GM21390 (cell line): ENCODE measurements at regions not wholly inside any gene's neighbourhood (a gene's known extent, or its start where the extent isn't known, plus 50 kb on each side); places are given as distances from the start of the nearest gene placed in this dataset.

Source experiments
- ATAC-seq: cut with Tn5 transposase; IDR thresholded peaks from one replicate; pipeline ENCODE4 v1.9.1; 2021; ENCODE audit not compliant: unreplicated experiment

DNA sequence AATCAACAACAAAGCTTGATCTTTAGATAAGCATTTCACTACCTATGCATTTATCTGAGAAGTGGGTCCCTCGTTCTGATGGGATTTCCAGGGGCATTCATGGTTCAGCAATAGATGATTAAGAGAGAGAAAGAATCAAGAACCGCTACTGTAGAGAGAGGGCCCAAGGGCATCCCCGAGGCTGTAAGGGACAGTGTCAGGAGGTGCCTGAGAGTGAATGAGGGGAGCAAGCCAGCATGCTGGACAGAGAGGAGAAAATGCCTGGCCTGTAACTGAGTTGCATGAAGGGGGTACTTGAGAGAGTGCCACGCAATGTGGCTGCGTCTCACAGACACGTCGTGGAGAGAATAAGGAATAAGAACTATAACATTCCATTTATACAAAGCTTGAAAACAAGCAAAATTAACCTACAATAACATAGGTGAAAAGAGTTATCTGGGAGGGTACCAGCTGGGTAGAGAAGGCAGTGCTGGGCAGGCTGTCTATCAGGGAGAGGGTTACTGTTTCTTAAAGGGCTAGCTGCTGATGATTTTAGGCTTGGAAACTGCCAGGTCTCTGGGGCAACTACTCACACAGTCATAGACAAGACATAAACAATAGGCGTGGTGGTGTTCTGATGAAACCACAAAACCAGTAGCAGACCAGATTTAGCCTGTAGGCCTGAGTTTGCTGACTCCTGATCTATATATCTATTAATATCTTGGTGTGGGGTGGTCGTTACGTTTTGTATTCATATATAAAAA lies 374.6 kb upstream of the CFAP20DC start:
- peak; percentile 51 for ATAC-seq

GRCh38 chr3:59423707-59424106 lies 373.9 kb upstream of the CFAP20DC start:
- no peak for ATAC-seq

- no peak for ATAC-seq
Observed at GRCh38 chr3:59422312-59422711, 372.5 kb upstream of the CFAP20DC start.

- ATAC-seq = no peak
Observed at GRCh38 chr3:59418836-59419235, 369.0 kb upstream of the CFAP20DC start.

- ATAC-seq = no peak
Observed at GRCh38 chr3:59412516-59412915, 362.7 kb upstream of the CFAP20DC start.

- ATAC-seq = no peak
Observed at GRCh38 chr3:59411694-59412093, 361.9 kb upstream of the CFAP20DC start.

GRCh38 chr3:59411186-59411585 lies 361.4 kb upstream of the CFAP20DC start:
- ATAC-seq = no peak

DNA sequence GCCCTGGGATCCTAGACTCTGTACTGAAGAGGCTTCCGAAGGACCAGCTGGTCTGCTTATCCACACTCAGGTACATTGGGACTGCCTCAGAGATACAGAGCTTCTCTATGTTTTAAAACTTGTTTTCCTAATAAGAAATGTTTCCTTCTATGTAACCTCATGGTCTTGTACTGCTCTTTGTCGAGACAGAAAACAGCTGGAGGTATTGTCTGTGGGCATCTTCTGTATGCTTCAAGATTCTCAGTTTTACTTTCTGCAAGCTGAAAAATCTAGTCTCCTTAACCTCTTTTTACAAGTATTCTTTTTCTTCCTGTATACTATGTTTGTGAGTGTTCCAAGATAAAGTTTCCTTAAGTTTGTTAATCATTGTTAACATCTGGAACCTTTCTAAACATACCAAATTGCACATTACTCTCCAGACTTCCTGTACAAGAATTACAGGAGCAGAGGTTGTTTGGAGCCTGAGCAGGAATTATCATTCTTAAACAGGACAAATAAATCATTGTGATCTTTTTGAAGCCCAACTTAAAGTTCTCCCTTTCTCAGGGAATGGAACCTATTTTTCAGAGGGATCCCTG lies 358.3 kb upstream of the CFAP20DC start:
- peak; percentile 72 for ATAC-seq

GRCh38 chr3:59407425-59407824 lies 357.6 kb upstream of the CFAP20DC start:
- no peak for ATAC-seq

GRCh38 chr3:59406943-59407342 lies 357.1 kb upstream of the CFAP20DC start:
- peak; percentile 90 for ATAC-seq

DNA sequence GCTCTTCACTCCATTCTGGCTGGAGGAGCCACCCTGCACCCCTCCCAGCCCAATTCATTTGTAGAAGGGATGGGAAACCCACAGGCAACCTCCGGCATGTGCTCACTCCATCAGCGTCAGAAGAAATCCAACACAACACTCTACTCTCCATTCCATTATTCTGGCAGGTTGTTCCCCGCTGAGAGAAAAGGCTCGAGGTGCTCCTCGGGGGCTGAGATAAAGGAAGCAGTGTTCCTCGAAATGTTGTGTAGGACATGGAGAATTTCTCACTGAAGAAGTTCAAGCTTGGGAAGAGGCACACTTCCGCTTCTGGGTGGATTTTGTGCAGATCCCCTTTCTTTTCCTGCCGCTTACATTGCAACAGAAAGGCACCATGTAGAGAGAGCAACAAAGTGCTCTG lies 355.0 kb upstream of the CFAP20DC start:
- ATAC-seq = no peak

DNA sequence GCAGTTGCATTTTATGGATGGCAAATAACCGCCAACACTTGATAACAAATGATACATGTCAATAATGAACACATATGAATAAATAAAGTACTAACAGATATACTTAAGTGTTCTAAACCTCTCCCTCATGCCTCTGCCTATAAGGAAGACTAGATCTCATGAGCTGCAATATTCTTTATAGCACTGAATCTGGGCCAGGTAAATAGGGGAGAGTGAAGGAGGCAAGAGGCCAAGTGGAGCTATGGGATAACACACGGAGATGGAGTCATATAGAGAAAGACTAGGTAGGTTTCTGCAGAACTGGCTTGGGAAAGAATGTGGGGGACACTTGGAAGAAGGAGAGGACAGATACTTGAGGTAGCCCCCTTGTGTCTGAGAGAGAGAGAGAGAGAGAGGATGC lies 354.2 kb upstream of the CFAP20DC start:
- ATAC-seq = no peak

DNA sequence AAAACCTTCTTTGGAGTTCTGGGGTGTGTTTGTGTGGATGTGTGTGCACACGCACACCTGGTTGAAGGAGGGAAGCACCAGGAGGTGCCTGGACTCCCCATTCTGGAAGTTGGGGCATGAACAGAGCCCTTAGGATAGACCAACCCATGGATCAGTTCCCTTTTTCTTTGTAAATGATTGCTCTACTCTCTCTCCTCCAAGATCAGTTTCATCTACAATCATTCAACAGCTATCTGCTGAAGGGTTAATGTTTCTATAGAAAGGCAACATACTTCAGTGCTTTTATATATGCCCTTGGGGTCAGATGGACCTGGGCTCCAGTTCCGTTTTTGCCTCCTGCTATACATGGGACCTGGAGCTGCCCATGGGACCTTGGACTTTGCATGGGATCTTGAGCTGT lies 352.1 kb upstream of the CFAP20DC start:
- ATAC-seq = no peak

DNA sequence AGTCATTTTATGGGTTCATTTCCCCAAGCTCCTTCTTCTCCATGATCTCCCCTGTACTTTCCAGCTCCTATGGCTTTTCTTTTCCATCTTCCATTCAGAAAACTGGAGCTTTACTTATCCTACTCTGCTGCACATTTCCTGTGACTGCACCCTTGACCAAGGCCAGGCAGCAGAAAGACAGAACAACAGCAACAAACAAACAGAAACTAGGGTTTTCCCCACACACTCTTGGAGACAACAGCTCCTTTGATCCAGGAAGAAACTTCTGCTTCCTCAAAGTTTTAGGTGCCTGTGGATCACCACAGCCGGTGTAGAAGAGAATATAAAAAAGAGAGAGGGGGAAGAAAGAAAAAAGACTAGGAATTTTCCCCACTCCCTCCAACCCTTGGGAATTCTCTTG lies 342.3 kb upstream of the CFAP20DC start:
- ATAC-seq = no peak

DNA sequence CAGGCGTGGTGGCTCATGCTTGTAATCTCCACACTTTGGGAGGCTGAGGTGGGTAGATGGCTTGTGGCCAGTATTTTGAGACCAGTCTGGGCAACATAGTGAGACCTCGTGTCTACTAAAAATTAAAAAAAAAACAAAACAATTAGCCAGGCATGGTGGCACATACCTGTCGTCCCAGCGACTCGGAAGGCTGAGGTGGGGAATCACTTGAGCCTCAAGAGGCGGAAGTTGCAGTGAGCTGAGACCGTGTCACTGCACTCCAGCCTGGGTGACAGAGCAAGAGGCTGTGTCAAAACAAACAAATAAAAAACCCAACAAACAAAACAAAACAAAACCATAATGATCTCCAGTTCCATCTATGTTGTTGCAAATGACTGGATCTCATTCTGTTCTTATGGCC lies 341.3 kb upstream of the CFAP20DC start:
- ATAC-seq = no peak

DNA sequence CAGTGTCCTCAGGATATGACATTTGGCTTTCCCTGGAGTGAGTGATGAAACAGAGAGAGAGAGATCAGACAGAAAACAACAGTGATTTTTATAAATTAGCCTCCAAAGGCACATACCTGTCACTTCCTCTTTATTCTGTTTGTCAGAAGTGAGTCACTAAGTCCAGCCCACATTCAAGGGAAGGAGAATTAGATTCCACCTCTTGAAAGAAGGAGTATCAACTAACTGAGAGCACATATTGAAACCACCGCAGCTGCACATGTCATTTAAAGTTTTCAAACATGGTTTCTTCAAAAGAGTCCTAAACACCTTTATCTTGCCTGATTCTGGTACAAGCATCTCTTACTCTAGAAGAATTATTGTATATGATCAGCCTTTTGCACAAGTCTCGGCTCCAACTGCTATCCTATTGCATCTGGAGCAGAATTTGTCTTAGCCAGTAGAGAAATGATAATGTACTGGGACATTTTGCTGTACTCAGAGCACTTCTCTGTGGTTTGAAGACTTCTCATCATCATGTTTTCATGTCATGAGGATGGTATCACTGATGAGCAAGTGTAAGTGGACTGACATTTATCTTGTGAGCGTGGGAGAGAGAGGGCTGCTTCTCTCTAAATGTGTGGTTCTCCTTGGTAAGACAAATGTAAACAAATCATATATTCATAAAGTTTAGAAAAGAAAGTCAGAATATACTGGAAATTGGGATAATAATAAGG lies 338.9 kb upstream of the CFAP20DC start:
- ATAC-seq = peak; percentile 51

DNA sequence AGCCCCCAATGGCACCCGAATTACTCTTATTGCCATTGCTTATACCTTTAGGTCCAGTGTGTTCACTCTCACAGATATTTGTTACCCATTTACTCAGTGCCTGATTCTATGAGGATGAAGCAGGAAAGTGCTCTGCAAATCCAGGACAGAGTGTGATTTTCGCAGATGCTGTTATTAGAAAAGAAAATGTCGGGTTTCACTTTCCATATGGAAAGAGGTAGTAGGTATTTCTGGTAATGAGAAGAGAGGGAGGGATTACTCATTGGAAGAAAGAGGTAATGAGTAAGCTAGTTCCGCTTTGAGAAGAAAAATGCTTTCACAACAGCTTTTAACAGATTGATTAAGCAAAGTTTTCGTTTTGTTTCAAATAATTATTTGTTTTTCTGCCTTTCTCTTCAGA lies 336.3 kb upstream of the CFAP20DC start:
- peak; percentile 79 for ATAC-seq

DNA sequence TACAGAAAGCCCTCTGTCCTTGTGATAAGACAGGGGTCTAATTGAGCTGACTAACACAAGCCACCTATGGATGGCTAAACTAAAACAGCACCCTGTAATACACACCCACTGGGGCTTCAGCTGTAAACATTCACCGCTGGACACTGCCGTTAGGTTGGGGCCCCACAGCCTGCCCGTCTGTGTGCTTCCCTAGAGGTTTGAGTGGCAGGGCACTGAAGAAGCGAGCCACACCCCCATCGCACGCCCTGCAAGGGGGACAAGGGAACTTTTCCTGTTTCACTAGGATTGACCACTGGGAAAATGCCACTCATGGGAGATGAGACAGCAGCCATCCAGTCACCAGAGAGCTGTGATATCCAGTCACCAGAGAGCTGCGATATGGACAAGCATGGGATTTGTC lies 335.7 kb upstream of the CFAP20DC start:
- no peak for ATAC-seq

DNA sequence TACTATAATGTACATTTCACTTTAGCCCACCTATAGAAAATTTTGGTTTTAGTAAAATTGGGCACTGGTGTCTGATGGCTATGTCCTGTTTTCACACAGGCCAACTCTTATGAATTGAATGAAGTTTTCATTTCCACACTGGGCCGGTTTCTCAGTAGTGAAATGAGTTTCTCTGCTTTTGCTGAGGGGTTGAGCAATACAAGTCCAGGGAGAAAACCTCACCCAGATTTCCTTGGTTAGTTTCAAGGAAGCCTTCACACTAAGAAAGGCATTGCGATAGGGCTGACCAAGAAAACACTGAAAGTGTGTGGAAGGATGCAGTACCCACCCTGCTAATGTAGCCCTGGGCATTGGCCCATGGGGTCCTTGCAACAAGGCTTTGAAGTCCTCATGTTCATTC lies 331.5 kb upstream of the CFAP20DC start:
- ATAC-seq = peak; percentile 67

DNA sequence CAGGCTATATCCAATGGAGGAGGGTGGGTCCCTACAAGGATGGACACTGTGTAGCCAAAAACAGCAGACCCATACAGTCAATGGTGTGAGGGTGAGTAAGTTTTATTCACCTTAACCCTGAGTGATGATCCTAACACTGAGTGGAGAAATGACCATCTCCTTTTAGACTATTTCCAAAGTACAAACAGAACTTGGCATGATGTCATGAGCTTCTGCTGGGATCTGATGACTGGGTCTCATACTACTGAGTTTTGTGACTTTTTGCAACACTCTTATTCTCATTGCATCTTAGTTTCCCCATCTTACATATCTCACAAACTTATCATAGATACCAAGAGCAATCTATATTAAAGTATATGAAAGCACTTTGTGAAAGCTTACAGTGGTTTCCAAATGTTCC lies 330.3 kb upstream of the CFAP20DC start:
- no peak for ATAC-seq

- peak; percentile 100 for ATAC-seq
Observed at GRCh38 chr3:59374818-59375211, 325.0 kb upstream of the CFAP20DC start.

GRCh38 chr3:59374091-59374817 lies 324.4 kb upstream of the CFAP20DC start:
- no peak for ATAC-seq
